Peyer's patch (tissue), 4 donors: ENCODE measurements at regions not wholly inside any gene's neighbourhood (a gene's known extent, or its start where the extent isn't known, plus 50 kb on each side); places are given as distances from the start of the nearest gene placed in this dataset.

Source experiments
- DNase-seq, 3 donors: peaks; one replicate each; pipeline ENCODE4 v3.0.0-alpha.2; 2017 to 2019
- H3K27ac ChIP-seq, 4 donors: fragments of 200-600 bp; sonication (generic); one replicate each; pipeline ENCODE4 v1.5.1; 2016 to 2019
- H3K27me3 ChIP-seq, 2 donors: fragments of 200-600 bp; sonication (generic); one replicate each; pipeline ENCODE4 v1.5.1; 2019
- H3K36me3 ChIP-seq, 3 donors: fragments of 200-600 bp; sonication (generic); one replicate each; pipeline ENCODE4 v1.5.1; 2016 to 2019
- H3K4me1 ChIP-seq, 4 donors: fragments of 200-600 bp; sonication (generic); one replicate each; pipeline ENCODE4 v1.5.1; 2016 to 2019
- H3K4me3 ChIP-seq, 4 donors: fragments of 200-600 bp; sonication (generic); 1 replicate in 3 of 4; 2 replicates in 1 of 4; pipeline ENCODE4 v1.5.1; 2016 to 2019; ENCODE audit warnings: mild to moderate bottlenecking in 1 of 4
- H3K9me3 ChIP-seq, 4 donors: fragments of 200-600 bp; sonication (generic); one replicate each; pipeline ENCODE4 v1.5.1; 2016 to 2019; ENCODE audit warnings: mild to moderate bottlenecking in 1 of 4
- POLR2A ChIP-seq, 2 donors: fragments of 450-650 bp; IDR thresholded peaks; one replicate each; pipeline ENCODE4 v1.5.1; 2017; ENCODE audit warnings: antibody characterized with exemption in 2 of 2, mild to moderate bottlenecking in 2 of 2, moderate library complexity in 2 of 2
- TF ChIP-seq, protein P1 (sequence below), 6 experiments: fragments of 450-650 bp in 4 of 6; fragments of 200-600 bp in 2 of 6; sonication (generic) in 1 of 6; IDR thresholded peaks; one replicate each; pipeline ENCODE4 v1.5.1; 2017 to 2019; ENCODE audit warnings: antibody characterized with exemption in 6 of 6, mild to moderate bottlenecking in 3 of 6, moderate library complexity in 1 of 6

GRCh38 chr7:68235937-68236336 lies 1239.3 kb downstream of the TYW1 start:
- Histone ChIP-seq H3K4me3 (no peak overlapping the region), H3K36me3 (no peaks in the 10 kb centered on the region), H3K27me3 (no peaks in the 10 kb centered on the region), H3K27ac (no peak overlapping the region), H3K4me1 (no peaks in the 10 kb centered on the region), H3K9me3 (no peaks in the 10 kb centered on the region)
- DNase-seq, result no peak
- TF ChIP-seq, protein P1, sequence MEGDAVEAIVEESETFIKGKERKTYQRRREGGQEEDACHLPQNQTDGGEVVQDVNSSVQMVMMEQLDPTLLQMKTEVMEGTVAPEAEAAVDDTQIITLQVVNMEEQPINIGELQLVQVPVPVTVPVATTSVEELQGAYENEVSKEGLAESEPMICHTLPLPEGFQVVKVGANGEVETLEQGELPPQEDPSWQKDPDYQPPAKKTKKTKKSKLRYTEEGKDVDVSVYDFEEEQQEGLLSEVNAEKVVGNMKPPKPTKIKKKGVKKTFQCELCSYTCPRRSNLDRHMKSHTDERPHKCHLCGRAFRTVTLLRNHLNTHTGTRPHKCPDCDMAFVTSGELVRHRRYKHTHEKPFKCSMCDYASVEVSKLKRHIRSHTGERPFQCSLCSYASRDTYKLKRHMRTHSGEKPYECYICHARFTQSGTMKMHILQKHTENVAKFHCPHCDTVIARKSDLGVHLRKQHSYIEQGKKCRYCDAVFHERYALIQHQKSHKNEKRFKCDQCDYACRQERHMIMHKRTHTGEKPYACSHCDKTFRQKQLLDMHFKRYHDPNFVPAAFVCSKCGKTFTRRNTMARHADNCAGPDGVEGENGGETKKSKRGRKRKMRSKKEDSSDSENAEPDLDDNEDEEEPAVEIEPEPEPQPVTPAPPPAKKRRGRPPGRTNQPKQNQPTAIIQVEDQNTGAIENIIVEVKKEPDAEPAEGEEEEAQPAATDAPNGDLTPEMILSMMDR (IDR thresholded peaks at IDR 0.05), result no peak
- no peak for TF ChIP-seq POLR2A (IDR thresholded peaks at IDR 0.05)

- TF ChIP-seq, protein P1 (IDR thresholded peaks at IDR 0.05), result no peak
- TF ChIP-seq POLR2A (IDR thresholded peaks at IDR 0.05), result no peak
- Histone ChIP-seq H3K4me3 (no peak overlapping the region), H3K27me3 (no peaks in the 10 kb centered on the region), H3K9me3 (no peaks in the 10 kb centered on the region), H3K27ac (no peak overlapping the region), H3K4me1 (no peaks in the 10 kb centered on the region), H3K36me3 (no peaks in the 10 kb centered on the region)
- DNase-seq, result no peak
These were observed 1241.7 kb downstream of the TYW1 start for GRCh38 chr7:68238204-68238805.

DNA sequence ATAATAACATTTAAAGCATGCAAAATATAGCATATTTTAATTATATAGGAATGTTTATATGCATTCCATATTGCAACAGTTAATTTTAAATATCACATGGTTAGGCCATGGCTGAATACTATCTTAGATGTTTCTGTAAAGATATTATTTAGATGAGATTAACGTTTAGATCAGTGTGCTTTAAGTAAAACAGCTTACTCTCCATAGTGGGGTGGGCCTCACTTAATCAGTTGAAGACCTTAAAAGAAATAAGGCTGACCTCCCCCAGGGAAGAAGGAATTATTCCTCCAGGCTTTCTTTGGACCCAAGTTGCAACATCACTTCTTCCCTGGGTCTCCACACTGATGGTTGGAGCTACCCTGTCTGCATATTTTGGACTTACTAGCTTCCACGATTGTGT lies 1246.5 kb downstream of the TYW1 start:
- TF ChIP-seq, protein P1 (IDR thresholded peaks at IDR 0.05), result no peak
- no peak for TF ChIP-seq POLR2A (IDR thresholded peaks at IDR 0.05)
- H3K4me3 ChIP-seq, result no peak overlapping the region
- H3K27ac ChIP-seq, result no peak overlapping the region
- H3K9me3 ChIP-seq, result no peaks in the 10 kb centered on the region
- no peak for DNase-seq
- no peaks in the 10 kb centered on the region for H3K4me1 ChIP-seq
- H3K36me3 ChIP-seq, result no peaks in the 10 kb centered on the region
- no peaks in the 10 kb centered on the region for H3K27me3 ChIP-seq

GRCh38 chr7:68244389-68244788 lies 1247.8 kb downstream of the TYW1 start:
- no peaks in the 10 kb centered on the region for H3K9me3 ChIP-seq
- no peaks in the 10 kb centered on the region for H3K4me1 ChIP-seq
- DNase-seq, result no peak
- no peak for TF ChIP-seq POLR2A (IDR thresholded peaks at IDR 0.05)
- TF ChIP-seq, protein P1 (IDR thresholded peaks at IDR 0.05), result no peak
- H3K36me3 ChIP-seq, result no peaks in the 10 kb centered on the region
- no peak overlapping the region for H3K4me3 ChIP-seq
- no peaks in the 10 kb centered on the region for H3K27me3 ChIP-seq
- no peak overlapping the region for H3K27ac ChIP-seq

GRCh38 chr7:68245688-68246087 lies 1249.1 kb downstream of the TYW1 start:
- Histone ChIP-seq H3K27me3 (no peaks in the 10 kb centered on the region), H3K27ac (no peak overlapping the region), H3K9me3 (no peaks in the 10 kb centered on the region), H3K36me3 (no peaks in the 10 kb centered on the region), H3K4me1 (no peaks in the 10 kb centered on the region), H3K4me3 (no peak overlapping the region)
- TF ChIP-seq, protein P1 (IDR thresholded peaks at IDR 0.05), result no peak
- TF ChIP-seq POLR2A (IDR thresholded peaks at IDR 0.05), result no peak
- no peak for DNase-seq

- no peak overlapping the region for H3K4me3 ChIP-seq
- no peaks in the 10 kb centered on the region for H3K9me3 ChIP-seq
- DNase-seq, result no peak
- no peaks in the 10 kb centered on the region for H3K4me1 ChIP-seq
- no peak overlapping the region for H3K27ac ChIP-seq
- no peaks in the 10 kb centered on the region for H3K36me3 ChIP-seq
- TF ChIP-seq, protein P1 (IDR thresholded peaks at IDR 0.05), result no peak
- H3K27me3 ChIP-seq, result no peaks in the 10 kb centered on the region
These were observed 1249.6 kb downstream of the TYW1 start for GRCh38 chr7:68246189-68246633.
